ENCODE measurements at regions not wholly inside any gene's neighbourhood (a gene's known extent, or its start where the extent isn't known, plus 50 kb on each side); places are given as distances from the start of the nearest gene placed in this dataset.

GRCh38 chr9:116039312-116039711, 114.3 kb upstream of the PAPPA start:
- no peak for DNase-seq (ENCODE audit: low spot score)

GRCh38 chr9:116039893-116040292, 113.7 kb upstream of the PAPPA start:
- no peak for DNase-seq (ENCODE audit: low spot score)

GRCh38 chr9:116042321-116042720, 111.3 kb upstream of the PAPPA start:
- no peak for DNase-seq (ENCODE audit: low spot score)

GRCh38 chr9:116045083-116045482, 108.5 kb upstream of the PAPPA start:
- no peak for DNase-seq (ENCODE audit: low spot score)

- DNase-seq (ENCODE audit: low spot score): no peak
Measured at GRCh38 chr9:116048081-116048480, 105.5 kb upstream of the PAPPA start.

- no peak for DNase-seq (ENCODE audit: low spot score)
Measured at GRCh38 chr9:116049456-116049855, 104.1 kb upstream of the PAPPA start.

GRCh38 chr9:116051528-116051927, 102.1 kb upstream of the PAPPA start:
- DNase-seq (ENCODE audit: low spot score): no peak

- peak; percentile 30 for DNase-seq (ENCODE audit: low spot score)
Measured at GRCh38 chr9:116055536-116055935, 98.1 kb upstream of the PAPPA start.

- no peak for DNase-seq (ENCODE audit: low spot score)
Measured at GRCh38 chr9:116057371-116057770, 96.2 kb upstream of the PAPPA start.

- no peak for DNase-seq (ENCODE audit: low spot score)
Measured at GRCh38 chr9:116058421-116058820, 95.2 kb upstream of the PAPPA start.

GRCh38 chr9:116059466-116059865, 94.1 kb upstream of the PAPPA start:
- DNase-seq (ENCODE audit: low spot score): no peak

GRCh38 chr9:116060631-116061030, 93.0 kb upstream of the PAPPA start:
- DNase-seq (ENCODE audit: low spot score): peak; percentile 74

- DNase-seq (ENCODE audit: low spot score): no peak
Measured at GRCh38 chr9:116061546-116062205, 91.9 kb upstream of the PAPPA start.

GRCh38 chr9:116062206-116062550, 91.4 kb upstream of the PAPPA start:
- DNase-seq (ENCODE audit: low spot score): no peak

- no peak for DNase-seq (ENCODE audit: low spot score)
Measured at GRCh38 chr9:116064970-116065369, 88.6 kb upstream of the PAPPA start.

GRCh38 chr9:116066221-116066620, 87.4 kb upstream of the PAPPA start:
- no peak for DNase-seq (ENCODE audit: low spot score)

GRCh38 chr9:116067566-116067965, 86.0 kb upstream of the PAPPA start:
- no peak for DNase-seq (ENCODE audit: low spot score)

- DNase-seq (ENCODE audit: low spot score): no peak
Measured at GRCh38 chr9:116070256-116070914, 83.2 kb upstream of the PAPPA start.

GRCh38 chr9:116072046-116072445, 81.5 kb upstream of the PAPPA start:
- no peak for DNase-seq (ENCODE audit: low spot score)

- peak; percentile 69 for DNase-seq (ENCODE audit: low spot score)
Measured at GRCh38 chr9:116073826-116074225, 79.8 kb upstream of the PAPPA start.

- DNase-seq (ENCODE audit: low spot score): peak; percentile 41
Measured at GRCh38 chr9:116074658-116075057, 78.9 kb upstream of the PAPPA start.

- peak; percentile 49 for DNase-seq (ENCODE audit: low spot score)
Measured at GRCh38 chr9:116075191-116075590, 78.4 kb upstream of the PAPPA start.

- no peak for DNase-seq (ENCODE audit: low spot score)
Measured at GRCh38 chr9:116078640-116079039, 75.0 kb upstream of the PAPPA start.

- no peak for DNase-seq (ENCODE audit: low spot score)
Measured at GRCh38 chr9:116080561-116080960, 73.0 kb upstream of the PAPPA start.
